ENCODE measurements at regions not wholly inside any gene's neighbourhood (a gene's known extent, or its start where the extent isn't known, plus 50 kb on each side); places are given as distances from the start of the nearest gene placed in this dataset.

DNA sequence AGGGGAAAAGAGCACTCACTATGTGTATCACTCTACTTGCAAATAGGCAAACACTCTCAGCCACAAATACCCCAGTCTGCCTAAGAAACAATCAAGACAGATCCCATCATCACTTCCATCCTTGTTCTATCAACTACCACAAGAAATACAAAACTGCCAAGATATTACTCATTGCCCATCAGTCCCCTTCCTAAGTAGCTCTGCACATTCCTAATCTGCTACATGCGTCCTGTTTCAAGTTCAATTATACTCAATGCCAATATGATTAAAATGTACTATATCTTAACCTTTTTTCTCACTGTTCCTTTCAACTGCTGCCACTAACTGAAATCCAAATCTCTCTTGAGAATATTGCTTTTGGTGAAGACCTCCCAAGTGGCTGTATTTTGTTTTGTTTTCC is 1688.4 kb downstream of the PLA2G4A start:
- CTCF ChIA-PET (ENCODE audit: partially characterized antibody) = no interaction called here

DNA sequence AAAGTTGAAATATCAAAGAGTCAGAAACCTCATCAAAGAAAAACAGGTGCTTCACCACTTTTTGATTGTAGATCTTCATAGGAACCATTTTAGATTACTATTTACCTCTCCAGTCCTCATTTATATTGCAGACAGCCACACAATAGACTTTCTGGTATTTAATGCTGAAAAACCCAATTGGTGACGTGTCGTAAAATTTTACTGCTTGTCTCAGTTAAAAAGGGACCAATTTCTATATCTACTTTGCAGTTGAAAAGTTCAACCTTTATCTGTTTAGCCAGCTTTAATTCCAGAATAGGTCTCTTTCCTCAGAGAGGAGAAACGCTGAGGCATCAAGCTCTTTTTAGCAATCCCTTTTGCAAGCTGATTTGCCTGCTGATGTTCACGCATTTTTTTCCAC is 1722.4 kb downstream of the PLA2G4A start:
- Histone ChIP-seq H3K4me1 (ENCODE audit: insufficient read depth, low read length) (no peaks in the 10 kb centered on the region), H3K9me3 (ENCODE audit: control insufficient read depth in 1 of 2, low read length in 2 of 2) (no peaks in the 10 kb centered on the region), H3K36me3 (ENCODE audit: insufficient read depth, low read length) (no peaks in the 10 kb centered on the region), H3K27me3 (ENCODE audit: insufficient read depth, low read length) (no peaks in the 10 kb centered on the region), H3K4me3 (ENCODE audit: low read length in 2 of 2) (no peak overlapping the region), H3K27ac (ENCODE audit: low read depth, low read length) (no peak overlapping the region)
- CTCF ChIA-PET (ENCODE audit: partially characterized antibody) = no interaction called here
- DNase-seq = no peak
- Mint-ChIP-seq H3K4me1 (no peaks in the 10 kb centered on the region), H3K27me3 (no peaks in the 10 kb centered on the region), H3K4me3 (no peak overlapping the region), H3K36me3 (no peaks in the 10 kb centered on the region), H3K9me3 (peaks cover 0 to 8% (median 3%) of the 10 kb centered on the region in 8 donors), H3K27ac (no peak overlapping the region)
- intact Hi-C loops (cut with micrococcal nuclease) = no loop called here
- POLR2A ChIA-PET (ENCODE audit: partially characterized antibody) = no interaction called here

More for the DNA sequence above, 1688.4 kb downstream of the PLA2G4A start:
- Histone ChIP-seq H3K27ac (ENCODE audit: low read depth, low read length) (no peak overlapping the region), H3K9me3 (ENCODE audit: control insufficient read depth in 1 of 2, low read length in 2 of 2) (no peaks in the 10 kb centered on the region), H3K36me3 (ENCODE audit: insufficient read depth, low read length) (no peaks in the 10 kb centered on the region), H3K4me1 (ENCODE audit: insufficient read depth, low read length) (no peaks in the 10 kb centered on the region), H3K4me3 (ENCODE audit: low read length in 2 of 2) (no peak overlapping the region), H3K27me3 (ENCODE audit: insufficient read depth, low read length) (no peaks in the 10 kb centered on the region)
- Mint-ChIP-seq H3K4me1 (no peaks in the 10 kb centered on the region), H3K4me3 (no peak overlapping the region), H3K27ac (no peak overlapping the region), H3K9me3 (peaks cover 2 to 13% (median 9%) of the 10 kb centered on the region in 8 donors), H3K36me3 (no peaks in the 10 kb centered on the region), H3K27me3 (no peaks in the 10 kb centered on the region)
- no peak for DNase-seq
- intact Hi-C loops (cut with micrococcal nuclease) = no loop called here
- POLR2A ChIA-PET (ENCODE audit: partially characterized antibody) = no interaction called here

DNA sequence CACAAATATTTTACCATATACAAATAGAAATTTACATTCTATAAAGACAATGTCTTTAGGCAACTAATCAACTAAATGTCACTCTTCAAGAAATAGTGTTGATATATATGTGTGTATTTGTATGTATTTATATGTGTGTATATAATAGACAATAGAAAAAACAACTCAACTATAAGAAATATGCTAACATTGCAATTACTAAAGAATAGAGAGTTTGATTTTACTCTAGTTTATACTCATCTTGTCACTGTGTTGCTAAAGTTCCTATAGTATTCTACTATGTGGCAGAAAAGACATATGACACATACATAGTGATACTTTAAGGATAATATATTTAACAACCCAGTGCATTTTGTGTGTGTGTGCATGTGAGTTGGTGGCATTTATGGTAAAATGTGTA is 1728.3 kb downstream of the PLA2G4A start:
- no peaks in the 10 kb centered on the region for H3K9me3 ChIP-seq (ENCODE audit: control insufficient read depth in 1 of 2, low read length in 2 of 2)
- Mint-ChIP-seq H3K27ac (no peak overlapping the region), H3K36me3 (no peaks in the 10 kb centered on the region), H3K9me3 (peaks cover 0 to 6% (median 2%) of the 10 kb centered on the region in 8 donors), H3K4me3 (no peak overlapping the region), H3K4me1 (no peaks in the 10 kb centered on the region), H3K27me3 (no peaks in the 10 kb centered on the region)
- ChIA-PET POLR2A (ENCODE audit: partially characterized antibody) (no interaction called here), CTCF (ENCODE audit: partially characterized antibody) (no interaction called here)
- no peaks in the 10 kb centered on the region for H3K4me1 ChIP-seq (ENCODE audit: insufficient read depth, low read length)
- no peaks in the 10 kb centered on the region for H3K36me3 ChIP-seq (ENCODE audit: insufficient read depth, low read length)
- no peak for DNase-seq
- no peak overlapping the region for H3K4me3 ChIP-seq (ENCODE audit: low read length in 2 of 2)
- intact Hi-C loops (cut with micrococcal nuclease) = no loop called here
- H3K27ac ChIP-seq (ENCODE audit: low read depth, low read length) = no peak overlapping the region
- H3K27me3 ChIP-seq (ENCODE audit: insufficient read depth, low read length) = no peaks in the 10 kb centered on the region

DNA sequence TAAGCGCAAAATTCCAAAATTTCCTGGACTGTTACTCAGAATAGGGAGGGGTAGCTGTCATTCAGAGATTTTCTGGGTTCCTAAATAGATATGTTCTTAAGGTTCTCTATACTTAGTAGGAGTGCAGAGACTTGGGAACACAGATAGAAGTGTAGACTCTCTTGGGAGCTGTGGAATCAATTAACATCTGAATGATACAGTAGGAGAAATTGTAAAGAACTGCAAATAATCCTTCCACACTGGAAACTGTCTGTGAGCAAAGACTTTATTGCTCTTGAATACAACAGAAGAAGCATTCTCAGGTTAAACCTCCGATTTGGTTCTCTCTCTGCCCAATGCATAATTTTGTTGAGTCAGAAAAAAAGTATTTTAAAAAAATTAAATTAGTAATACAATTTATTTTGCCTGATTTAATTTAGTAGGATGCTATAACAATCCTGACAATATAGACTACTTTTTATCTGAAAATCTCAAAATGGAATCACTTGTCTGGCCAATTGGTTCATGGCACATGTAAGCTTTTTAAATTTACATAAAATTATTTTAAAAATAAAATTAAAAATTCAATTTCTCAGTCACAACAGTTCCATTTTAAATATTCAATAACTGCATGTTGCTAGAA is 1754.3 kb downstream of the PLA2G4A start:
- intact Hi-C loops (cut with micrococcal nuclease) = no loop called here
- H3K27ac ChIP-seq (ENCODE audit: low read depth, low read length) = no peak overlapping the region
- CTCF ChIA-PET (ENCODE audit: partially characterized antibody) = no interaction called here
- no peak overlapping the region for H3K27ac Mint-ChIP-seq
- H3K4me1 ChIP-seq (ENCODE audit: insufficient read depth, low read length) = no peaks in the 10 kb centered on the region
- H3K9me3 Mint-ChIP-seq = peaks cover 0 to 5% (median 2%) of the 10 kb centered on the region in 8 donors
- H3K27me3 ChIP-seq (ENCODE audit: insufficient read depth, low read length) = no peaks in the 10 kb centered on the region
- DNase-seq = no peak
- no peaks in the 10 kb centered on the region for H3K9me3 ChIP-seq (ENCODE audit: control insufficient read depth in 1 of 2, low read length in 2 of 2)
- H3K4me3 ChIP-seq (ENCODE audit: low read length in 2 of 2) = no peak overlapping the region
- H3K27me3 Mint-ChIP-seq = no peaks in the 10 kb centered on the region
- H3K36me3 ChIP-seq (ENCODE audit: insufficient read depth, low read length) = no peaks in the 10 kb centered on the region
- H3K36me3 Mint-ChIP-seq = no peaks in the 10 kb centered on the region
- no peak overlapping the region for H3K4me3 Mint-ChIP-seq
- no peaks in the 10 kb centered on the region for H3K4me1 Mint-ChIP-seq
- POLR2A ChIA-PET (ENCODE audit: partially characterized antibody) = no interaction called here

DNA sequence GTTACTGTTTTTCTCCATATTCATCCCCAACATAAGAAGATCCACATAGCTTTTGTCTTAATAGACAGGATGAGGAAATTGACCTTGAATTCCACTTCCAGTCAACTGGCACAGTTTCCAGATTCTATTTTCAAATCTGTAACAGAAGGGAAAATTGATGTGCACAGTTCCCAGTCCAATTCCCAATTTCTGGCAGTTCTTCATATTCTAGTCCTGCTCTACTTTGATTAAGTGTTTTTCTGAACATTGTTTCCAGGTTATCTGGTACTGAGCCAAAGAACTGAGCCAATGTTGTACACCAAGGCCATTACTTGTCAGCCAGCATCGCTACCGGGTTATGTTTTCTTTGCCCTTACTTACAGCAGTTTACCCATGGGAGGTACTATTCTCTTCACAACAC is 1755.4 kb downstream of the PLA2G4A start:
- Histone ChIP-seq H3K36me3 (ENCODE audit: insufficient read depth, low read length) (no peaks in the 10 kb centered on the region), H3K27ac (ENCODE audit: low read depth, low read length) (no peak overlapping the region), H3K4me3 (ENCODE audit: low read length in 2 of 2) (no peak overlapping the region), H3K27me3 (ENCODE audit: insufficient read depth, low read length) (no peaks in the 10 kb centered on the region), H3K4me1 (ENCODE audit: insufficient read depth, low read length) (no peaks in the 10 kb centered on the region), H3K9me3 (ENCODE audit: control insufficient read depth in 1 of 2, low read length in 2 of 2) (no peaks in the 10 kb centered on the region)
- DNase-seq = no peak
- intact Hi-C loops (cut with micrococcal nuclease) = no loop called here
- Mint-ChIP-seq H3K27ac (no peak overlapping the region), H3K9me3 (peaks cover 0 to 5% (median 2%) of the 10 kb centered on the region in 8 donors), H3K4me3 (no peak overlapping the region), H3K4me1 (no peaks in the 10 kb centered on the region), H3K27me3 (no peaks in the 10 kb centered on the region), H3K36me3 (no peaks in the 10 kb centered on the region)
- ChIA-PET CTCF (ENCODE audit: partially characterized antibody) (no interaction called here), POLR2A (ENCODE audit: partially characterized antibody) (no interaction called here)

- H3K4me1 ChIP-seq (ENCODE audit: insufficient read depth, low read length) = no peaks in the 10 kb centered on the region
- peaks cover 0 to 18% (median 4%) of the 10 kb centered on the region in 8 donors for H3K9me3 Mint-ChIP-seq
- no peak overlapping the region for H3K27ac Mint-ChIP-seq
- H3K4me3 Mint-ChIP-seq = no peak overlapping the region
- H3K27me3 Mint-ChIP-seq = no peaks in the 10 kb centered on the region
- no peaks in the 10 kb centered on the region for H3K36me3 Mint-ChIP-seq
- H3K9me3 ChIP-seq (ENCODE audit: control insufficient read depth in 1 of 2, low read length in 2 of 2) = no peaks in the 10 kb centered on the region
- no peaks in the 10 kb centered on the region for H3K36me3 ChIP-seq (ENCODE audit: insufficient read depth, low read length)
- CTCF ChIA-PET (ENCODE audit: partially characterized antibody) = no interaction called here
- POLR2A ChIA-PET (ENCODE audit: partially characterized antibody) = no interaction called here
- H3K27ac ChIP-seq (ENCODE audit: low read depth, low read length) = no peak overlapping the region
- no peak for DNase-seq
- no peaks in the 10 kb centered on the region for H3K27me3 ChIP-seq (ENCODE audit: insufficient read depth, low read length)
- no peak overlapping the region for H3K4me3 ChIP-seq (ENCODE audit: low read length in 2 of 2)
- intact Hi-C loops (cut with micrococcal nuclease) = no loop called here
- no peaks in the 10 kb centered on the region for H3K4me1 Mint-ChIP-seq
These were observed 1761.9 kb downstream of the PLA2G4A start for GRCh38 chr1:188590641-188591040.

DNA sequence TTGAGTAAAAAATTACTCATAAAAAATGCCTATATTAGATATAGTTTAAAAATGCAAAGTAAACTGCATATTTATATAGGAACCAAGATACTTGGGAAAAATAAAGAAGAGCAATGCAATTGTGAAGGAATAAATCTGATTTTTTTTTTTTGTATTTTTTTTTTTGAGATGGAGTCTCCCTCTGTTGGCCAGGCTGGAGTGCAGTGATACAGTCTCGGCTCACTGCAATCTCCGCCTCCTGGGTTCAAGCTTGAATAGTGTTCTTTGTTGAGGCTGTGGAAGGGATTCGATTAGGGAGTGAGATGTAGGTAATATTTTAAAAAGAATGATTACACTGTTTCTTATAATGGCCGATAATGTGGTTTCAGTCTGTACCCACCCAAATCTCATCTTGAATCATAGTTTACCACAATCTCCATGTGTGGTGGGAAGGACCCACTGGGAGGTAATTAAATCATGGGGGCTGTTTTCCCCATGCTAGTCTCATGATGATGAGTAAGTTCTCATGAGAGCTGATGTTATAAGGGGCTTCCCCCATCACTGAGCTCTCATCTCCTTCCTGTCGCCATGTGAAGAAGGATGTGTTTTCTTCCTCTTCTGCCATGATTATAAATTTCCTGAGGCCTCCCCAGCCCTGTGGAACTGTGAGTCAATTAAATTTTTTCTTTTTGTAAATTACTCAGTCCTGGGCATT is 1765.9 kb downstream of the PLA2G4A start:
- no peaks in the 10 kb centered on the region for H3K27me3 ChIP-seq (ENCODE audit: insufficient read depth, low read length)
- ChIA-PET CTCF (ENCODE audit: partially characterized antibody) (no interaction called here), POLR2A (ENCODE audit: partially characterized antibody) (no interaction called here)
- H3K4me1 ChIP-seq (ENCODE audit: insufficient read depth, low read length) = no peaks in the 10 kb centered on the region
- Mint-ChIP-seq H3K9me3 (peaks cover 2 to 17% (median 4%) of the 10 kb centered on the region in 8 donors), H3K27me3 (no peaks in the 10 kb centered on the region), H3K4me1 (no peaks in the 10 kb centered on the region), H3K27ac (no peak overlapping the region), H3K36me3 (no peaks in the 10 kb centered on the region), H3K4me3 (no peak overlapping the region)
- no peaks in the 10 kb centered on the region for H3K36me3 ChIP-seq (ENCODE audit: insufficient read depth, low read length)
- no peak for DNase-seq
- H3K27ac ChIP-seq (ENCODE audit: low read depth, low read length) = no peak overlapping the region
- no peaks in the 10 kb centered on the region for H3K9me3 ChIP-seq (ENCODE audit: control insufficient read depth in 1 of 2, low read length in 2 of 2)
- no peak overlapping the region for H3K4me3 ChIP-seq (ENCODE audit: low read length in 2 of 2)
- intact Hi-C loops (cut with micrococcal nuclease) = no loop called here
